ENCODE measurements at regions not wholly inside any gene's neighbourhood (a gene's known extent, or its start where the extent isn't known, plus 50 kb on each side); places are given as distances from the start of the nearest gene placed in this dataset.

GRCh38 chr22:48217596-48217995 lies 1455.1 kb downstream of the TBC1D22A start:
- TF ChIP-seq CTCF (IDR thresholded peaks at IDR 0.05) = no peak
- no peak for TF ChIP-seq POLR2A (IDR thresholded peaks at IDR 0.05)

Data from esophagus squamous epithelium (tissue), 4 donors.